ENCODE measurements at regions not wholly inside any gene's neighbourhood (a gene's known extent, or its start where the extent isn't known, plus 50 kb on each side); places are given as distances from the start of the nearest gene placed in this dataset.

- no peak for TF ChIP-seq CTCF (conservative IDR thresholded peaks at IDR 0.05)
- Mint-ChIP-seq H3K9me3 (peaks cover 4% of the 10 kb centered on the region), H3K4me3 (no peak overlapping the region), H3K36me3 (ENCODE audit: low read depth) (no peaks in the 10 kb centered on the region), H3K27me3 (ENCODE audit: low read depth) (no peaks in the 10 kb centered on the region), H3K4me1 (peaks cover 49% of the 10 kb centered on the region), H3K27ac (ENCODE audit: unreplicated experiment) (no peak overlapping the region)
- DNase-seq (ENCODE audit: low read depth, low spot score) = no peak
These were observed 136.5 kb downstream of the TDRD15 start for GRCh38 chr2:21260311-21260710.

GRCh38 chr2:21261591-21261990 is 137.8 kb downstream of the TDRD15 start:
- Mint-ChIP-seq H3K27me3 (ENCODE audit: low read depth) (no peaks in the 10 kb centered on the region), H3K9me3 (no peaks in the 10 kb centered on the region), H3K27ac (ENCODE audit: unreplicated experiment) (no peak overlapping the region), H3K4me1 (peaks cover 37% of the 10 kb centered on the region), H3K36me3 (ENCODE audit: low read depth) (no peaks in the 10 kb centered on the region), H3K4me3 (no peak overlapping the region)
- TF ChIP-seq CTCF (conservative IDR thresholded peaks at IDR 0.05) = no peak
- DNase-seq (ENCODE audit: low read depth, low spot score) = no peak

GRCh38 chr2:21262426-21262940 is 138.7 kb downstream of the TDRD15 start:
- no peak for TF ChIP-seq CTCF (conservative IDR thresholded peaks at IDR 0.05)
- no peak overlapping the region for H3K27ac Mint-ChIP-seq (ENCODE audit: unreplicated experiment)
- no peak overlapping the region for H3K4me3 Mint-ChIP-seq
- no peaks in the 10 kb centered on the region for H3K9me3 Mint-ChIP-seq
- peaks cover 44% of the 10 kb centered on the region for H3K4me1 Mint-ChIP-seq
- no peaks in the 10 kb centered on the region for H3K36me3 Mint-ChIP-seq (ENCODE audit: low read depth)
- DNase-seq (ENCODE audit: low read depth, low spot score) = no peak
- no peaks in the 10 kb centered on the region for H3K27me3 Mint-ChIP-seq (ENCODE audit: low read depth)

GRCh38 chr2:21263622-21264021 is 139.9 kb downstream of the TDRD15 start:
- Mint-ChIP-seq H3K27ac (ENCODE audit: unreplicated experiment) (no peak overlapping the region), H3K36me3 (ENCODE audit: low read depth) (no peaks in the 10 kb centered on the region), H3K4me1 (peaks cover 46% of the 10 kb centered on the region), H3K27me3 (ENCODE audit: low read depth) (no peaks in the 10 kb centered on the region), H3K4me3 (no peak overlapping the region), H3K9me3 (no peaks in the 10 kb centered on the region)
- TF ChIP-seq CTCF (conservative IDR thresholded peaks at IDR 0.05) = no peak
- no peak for DNase-seq (ENCODE audit: low read depth, low spot score)

- Mint-ChIP-seq H3K4me3 (no peak overlapping the region), H3K9me3 (no peaks in the 10 kb centered on the region), H3K27ac (ENCODE audit: unreplicated experiment) (no peak overlapping the region), H3K36me3 (ENCODE audit: low read depth) (no peaks in the 10 kb centered on the region), H3K27me3 (ENCODE audit: low read depth) (no peaks in the 10 kb centered on the region), H3K4me1 (peaks cover 62% of the 10 kb centered on the region)
- DNase-seq (ENCODE audit: low read depth, low spot score) = no peak
- no peak for TF ChIP-seq CTCF (conservative IDR thresholded peaks at IDR 0.05)
These were observed 142.0 kb downstream of the TDRD15 start for GRCh38 chr2:21265752-21266151.

Measured in neural crest cell (in vitro differentiated cells).